GM12891 (cell line): ENCODE measurements at regions not wholly inside any gene's neighbourhood (a gene's known extent, or its start where the extent isn't known, plus 50 kb on each side); places are given as distances from the start of the nearest gene placed in this dataset.

ENCODE experiments used
- PAX5 ChIP-seq: IDR thresholded peaks from 2 replicates; pipeline ENCODE4 v1.6.1; 2011; ENCODE audit warnings: low read length, moderate library complexity, mild to moderate bottlenecking; ENCODE audit not compliant: insufficient read depth, severe bottlenecking
- POLR2A ChIP-seq: IDR thresholded peaks from 2 replicates; pipeline ENCODE4 v1.6.1; 2011; ENCODE audit warnings: low read depth, low read length, control low read depth
- POLR2AphosphoS5 ChIP-seq: IDR thresholded peaks from 2 replicates; pipeline ENCODE4 v1.6.1; 2011; ENCODE audit warnings: low read depth, low read length, control low read depth
- POU2F2 ChIP-seq: IDR thresholded peaks from 2 replicates; pipeline ENCODE4 v1.6.1; 2011; ENCODE audit warnings: low read depth, mild to moderate bottlenecking, control low read depth, low read length, moderate library complexity
- SPI1 ChIP-seq: IDR thresholded peaks from 2 replicates; pipeline ENCODE4 v1.6.1; 2011; ENCODE audit warnings: low read depth, low read length, control low read depth
- TAF1 ChIP-seq: IDR thresholded peaks from 2 replicates; pipeline ENCODE4 v1.6.1; 2011; ENCODE audit warnings: low read depth, low read length, control low read depth

DNA sequence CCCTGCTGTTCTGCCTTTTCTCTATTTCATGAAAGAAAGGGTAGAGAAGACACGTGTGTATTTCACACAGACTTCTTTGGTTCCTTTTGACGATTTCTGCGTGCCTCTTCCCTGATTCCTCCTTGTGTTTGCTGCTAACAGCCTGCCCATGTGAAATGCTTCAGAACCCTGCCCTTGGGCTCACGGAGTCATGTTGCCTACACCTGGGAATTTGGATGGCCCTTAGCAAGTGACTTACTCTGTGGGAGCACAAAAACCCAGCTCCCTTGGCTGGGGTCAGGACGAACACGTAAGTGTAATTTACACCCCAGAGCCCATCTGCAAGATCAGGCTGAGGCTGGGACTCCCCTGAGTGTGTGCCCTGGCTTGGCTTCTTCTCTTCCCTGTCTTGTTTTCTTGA is 220.3 kb upstream of the BCOR start:
- TF ChIP-seq POLR2A (no peak), TAF1 (no peak), POLR2AphosphoS5 (no peak), POU2F2 (no peak), PAX5 (no peak), SPI1 (no peak)
